SK-N-MC (cell line): ENCODE measurements at regions not wholly inside any gene's neighbourhood (a gene's known extent, or its start where the extent isn't known, plus 50 kb on each side); places are given as distances from the start of the nearest gene placed in this dataset.

ENCODE experiments used
- DNase-seq: peaks from one replicate; pipeline ENCODE4 v3.0.0-alpha.2; 2011; ENCODE audit warnings: low read depth, low spot score
- H3K27ac ChIP-seq: fragments of 200-600 bp; sonication (generic); 2 replicates; pipeline ENCODE4 v1.5.1; 2016; ENCODE audit warnings: mixed run types
- H3K36me3 ChIP-seq: fragments of 200-600 bp; sonication (generic); 2 replicates; pipeline ENCODE4 v1.6.1; 2017; ENCODE audit warnings: antibody characterized with exemption, low read length, mixed read lengths; ENCODE audit not compliant: insufficient read depth
- H3K4me3 ChIP-seq: fragments of 200-600 bp; sonication (generic); 2 replicates; pipeline ENCODE4 v1.5.1; 2016
- H3K9ac ChIP-seq: fragments of 200-600 bp; sonication (generic); 2 replicates; pipeline ENCODE4 v1.8.0; 2017; ENCODE audit warnings: mixed run types, mixed read lengths; ENCODE audit not compliant: insufficient read length
- H3K9me3 ChIP-seq: fragments of 200-600 bp; sonication (generic); 2 replicates; pipeline ENCODE4 v1.6.1; 2017; ENCODE audit warnings: low read depth, mild to moderate bottlenecking, antibody characterized with exemption, low read length, moderate library complexity, mixed read lengths
- EZH2 ChIP-seq: fragments of 200-600 bp; sonication (generic); IDR thresholded peaks from one replicate; pipeline ENCODE4 v1.6.1; 2017; ENCODE audit warnings: antibody characterized with exemption
- FOXP2 ChIP-seq: optimal IDR thresholded peaks from 2 replicates; pipeline ENCODE3; 2011; ENCODE audit warnings: mild to moderate bottlenecking, moderate library complexity; ENCODE audit not compliant: insufficient read depth; ENCODE audit errors: extremely low read length, control extremely low read depth
- POLR2AphosphoS5 ChIP-seq: IDR thresholded peaks from 2 replicates; pipeline ENCODE4 v1.6.1; 2012; ENCODE audit warnings: mild to moderate bottlenecking, low read depth, low read length, borderline replicate concordance

DNA sequence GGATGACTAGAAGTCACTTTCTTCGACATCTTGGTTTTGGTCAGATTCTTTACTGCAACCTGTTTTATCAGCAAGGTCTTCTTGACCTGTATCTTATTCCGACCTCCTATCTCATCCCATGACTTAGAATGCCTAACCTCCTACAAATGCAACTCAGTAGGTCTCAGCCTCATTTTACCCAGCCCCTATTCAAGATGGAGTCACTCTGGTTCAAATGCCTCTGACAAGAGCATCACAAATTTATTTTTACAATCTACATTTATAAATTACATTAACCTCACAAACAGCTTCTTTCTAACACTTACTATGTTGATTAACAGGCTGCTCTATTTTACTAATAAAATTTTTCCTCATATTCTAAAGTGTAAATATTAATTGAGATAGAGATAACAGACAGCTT lies 867.0 kb upstream of the CNTN5 start:
- TF ChIP-seq EZH2, result no peak
- Histone ChIP-seq H3K27ac (no peak overlapping the region), H3K9me3 (no peaks in the 10 kb centered on the region), H3K36me3 (no peaks in the 10 kb centered on the region), H3K9ac (no peak overlapping the region), H3K4me3 (no peak overlapping the region)
- no peak for DNase-seq

DNA sequence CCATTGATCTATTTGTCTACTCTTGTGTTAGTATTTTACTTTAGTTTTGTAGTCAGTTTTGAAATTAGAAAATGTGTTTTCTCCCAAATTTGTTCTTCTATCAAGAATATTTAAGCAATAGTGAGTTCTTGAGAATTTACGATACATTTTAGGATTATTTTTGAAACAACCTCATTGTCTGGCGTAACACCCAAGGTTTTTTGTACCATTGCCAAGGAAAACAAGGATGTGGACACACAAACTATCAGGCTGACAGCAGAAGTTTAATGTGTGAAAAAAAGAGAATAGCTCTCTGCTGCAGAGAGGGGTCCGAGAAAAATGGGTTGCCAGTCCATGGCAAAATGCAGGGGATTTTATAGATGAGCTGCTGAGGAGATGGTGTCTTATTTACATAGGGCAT lies 865.1 kb upstream of the CNTN5 start:
- Histone ChIP-seq H3K9ac (no peak overlapping the region), H3K36me3 (no peaks in the 10 kb centered on the region), H3K9me3 (no peaks in the 10 kb centered on the region), H3K4me3 (no peak overlapping the region), H3K27ac (no peak overlapping the region)
- no peak for DNase-seq
- TF ChIP-seq FOXP2 (no peak), EZH2 (no peak), POLR2AphosphoS5 (no peak)

DNA sequence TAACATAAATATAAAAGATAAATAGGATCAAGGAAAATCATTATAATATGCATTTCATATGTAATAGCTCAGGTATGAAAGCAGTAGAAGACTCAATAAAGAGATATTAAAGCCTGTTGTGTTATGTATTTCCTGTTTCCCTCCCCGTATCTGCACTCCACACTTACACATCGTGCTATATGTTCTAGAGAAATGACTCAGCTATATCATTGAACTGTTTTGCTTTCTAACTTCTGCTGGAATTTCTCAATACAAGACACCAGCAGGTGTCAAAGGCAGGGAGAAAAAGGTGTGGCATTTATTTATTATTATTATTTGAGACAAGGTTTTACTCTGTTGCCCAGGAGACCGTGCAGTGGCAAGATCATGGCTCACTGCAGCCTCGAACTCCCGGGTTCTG lies 842.8 kb upstream of the CNTN5 start:
- Histone ChIP-seq H3K9ac (no peak overlapping the region), H3K36me3 (no peaks in the 10 kb centered on the region), H3K9me3 (no peaks in the 10 kb centered on the region), H3K4me3 (no peak overlapping the region), H3K27ac (no peak overlapping the region)
- no peak for DNase-seq
- TF ChIP-seq EZH2 (no peak), POLR2AphosphoS5 (no peak), FOXP2 (no peak)

DNA sequence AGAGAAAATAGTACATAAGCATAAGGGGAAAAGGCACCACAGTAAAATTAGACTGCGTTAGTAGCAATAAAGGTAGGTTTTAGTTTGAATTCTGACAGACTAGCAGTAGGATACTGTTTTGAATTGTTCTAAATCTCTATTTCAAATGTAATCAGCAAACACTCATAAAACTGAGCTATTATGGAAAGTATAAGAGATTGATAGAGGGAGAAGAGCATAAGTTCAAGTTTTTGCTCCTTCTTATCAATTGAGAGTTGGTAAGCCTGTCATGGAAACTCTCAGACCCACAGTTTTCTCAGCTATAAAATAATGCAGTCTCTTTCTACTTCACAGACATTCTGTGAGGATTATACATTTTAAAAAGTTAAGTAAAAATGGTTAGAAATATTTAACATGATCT lies 840.2 kb upstream of the CNTN5 start:
- Histone ChIP-seq H3K9me3 (no peaks in the 10 kb centered on the region), H3K4me3 (no peak overlapping the region), H3K9ac (no peak overlapping the region), H3K27ac (no peak overlapping the region), H3K36me3 (no peaks in the 10 kb centered on the region)
- DNase-seq, result no peak
- TF ChIP-seq FOXP2, result no peak
- TF ChIP-seq POLR2AphosphoS5, result no peak
- TF ChIP-seq EZH2, result no peak

DNA sequence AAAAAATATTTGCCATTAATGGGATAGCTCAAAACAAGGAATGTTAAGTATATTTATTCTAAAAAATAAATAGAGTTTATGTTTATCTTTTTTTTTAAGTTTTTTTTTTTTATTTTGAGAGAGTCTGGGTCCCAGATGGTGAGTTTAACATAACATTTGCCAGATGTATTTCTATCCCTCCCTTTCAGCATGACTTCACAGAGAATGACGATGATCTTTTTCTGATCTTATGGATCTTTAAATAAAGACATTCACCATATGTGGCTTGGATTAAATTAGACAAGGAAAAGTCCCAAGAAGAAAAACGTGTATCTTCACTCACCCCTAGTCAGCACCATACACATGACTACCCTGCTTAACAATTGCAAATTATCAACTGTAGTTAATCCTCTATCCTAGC lies 839.8 kb upstream of the CNTN5 start:
- no peak overlapping the region for H3K9ac ChIP-seq
- no peak overlapping the region for H3K4me3 ChIP-seq
- TF ChIP-seq FOXP2 (no peak), POLR2AphosphoS5 (no peak), EZH2 (no peak)
- no peaks in the 10 kb centered on the region for H3K9me3 ChIP-seq
- H3K27ac ChIP-seq, result no peak overlapping the region
- DNase-seq, result no peak
- no peaks in the 10 kb centered on the region for H3K36me3 ChIP-seq

DNA sequence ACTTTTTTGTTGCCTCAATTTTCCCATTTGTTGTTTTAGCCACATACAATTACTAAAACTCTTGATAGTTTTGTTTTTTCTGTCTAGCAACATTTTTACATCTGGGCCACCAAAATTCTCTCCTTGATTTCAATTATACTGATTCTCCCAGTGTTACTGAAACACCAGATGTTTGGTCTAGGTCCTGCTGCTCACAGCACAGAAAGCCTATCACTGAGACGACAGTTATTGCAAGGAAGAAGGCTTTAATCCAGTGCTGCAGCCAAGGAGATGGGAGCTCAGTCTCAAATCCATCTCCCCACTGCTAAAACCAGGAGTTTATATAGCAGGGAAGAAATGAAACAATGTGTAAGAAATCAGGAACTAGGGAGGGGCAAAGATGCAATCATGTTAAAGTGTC lies 837.7 kb upstream of the CNTN5 start:
- H3K36me3 ChIP-seq, result no peaks in the 10 kb centered on the region
- no peaks in the 10 kb centered on the region for H3K9me3 ChIP-seq
- no peak overlapping the region for H3K4me3 ChIP-seq
- no peak for TF ChIP-seq POLR2AphosphoS5
- no peak for TF ChIP-seq FOXP2
- TF ChIP-seq EZH2, result no peak
- DNase-seq, result no peak
- H3K9ac ChIP-seq, result no peak overlapping the region
- no peak overlapping the region for H3K27ac ChIP-seq

DNA sequence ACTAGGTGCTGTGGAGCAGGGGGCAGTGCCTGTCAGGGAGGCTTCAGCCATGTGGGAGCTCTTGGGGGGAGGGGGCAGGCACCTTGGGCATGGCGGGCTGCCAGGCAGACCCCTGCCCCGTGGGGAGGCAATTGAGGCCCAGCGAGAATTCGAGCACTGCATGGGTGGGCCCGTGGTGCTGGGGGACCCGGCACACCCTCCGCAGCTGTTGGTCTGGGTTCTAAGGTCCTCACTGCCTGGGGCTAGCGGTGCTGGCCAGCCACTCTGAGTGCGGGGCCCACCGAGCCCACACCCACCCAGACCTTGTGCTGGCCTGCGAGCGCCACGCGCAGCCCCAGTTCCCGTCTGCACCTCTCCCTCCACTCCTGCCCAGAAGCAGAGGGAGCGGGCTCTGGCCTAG lies 835.5 kb upstream of the CNTN5 start:
- no peak for TF ChIP-seq EZH2
- no peak for TF ChIP-seq POLR2AphosphoS5
- TF ChIP-seq FOXP2, result no peak

DNA sequence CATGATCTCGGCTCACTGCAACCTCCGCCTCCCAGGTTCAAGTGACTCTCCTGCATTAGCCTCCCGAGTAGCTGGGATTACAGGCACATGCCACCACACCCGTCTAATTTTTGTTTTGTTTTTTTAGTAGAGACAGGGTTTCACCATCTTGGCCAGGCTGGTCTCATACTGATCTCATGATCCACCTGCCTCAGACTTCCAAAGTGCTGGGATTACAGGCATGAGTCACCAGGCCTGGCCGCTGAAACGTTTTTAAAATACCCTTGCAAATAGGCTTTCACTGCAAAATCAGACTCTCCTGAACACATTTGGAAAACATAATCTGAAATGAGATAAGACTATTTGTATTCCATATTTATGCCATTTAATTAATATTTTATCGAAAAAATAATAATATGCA lies 826.1 kb upstream of the CNTN5 start:
- Histone ChIP-seq H3K9ac (no peak overlapping the region), H3K27ac (no peak overlapping the region), H3K4me3 (no peak overlapping the region), H3K36me3 (no peaks in the 10 kb centered on the region), H3K9me3 (no peaks in the 10 kb centered on the region)
- TF ChIP-seq FOXP2 (no peak), EZH2 (no peak)
- no peak for DNase-seq

More for the DNA sequence above, 835.5 kb upstream of the CNTN5 start:
- Histone ChIP-seq H3K4me3 (no peak overlapping the region), H3K9ac (no peak overlapping the region), H3K36me3 (no peaks in the 10 kb centered on the region), H3K9me3 (no peaks in the 10 kb centered on the region), H3K27ac (no peak overlapping the region)
- no peak for DNase-seq

DNA sequence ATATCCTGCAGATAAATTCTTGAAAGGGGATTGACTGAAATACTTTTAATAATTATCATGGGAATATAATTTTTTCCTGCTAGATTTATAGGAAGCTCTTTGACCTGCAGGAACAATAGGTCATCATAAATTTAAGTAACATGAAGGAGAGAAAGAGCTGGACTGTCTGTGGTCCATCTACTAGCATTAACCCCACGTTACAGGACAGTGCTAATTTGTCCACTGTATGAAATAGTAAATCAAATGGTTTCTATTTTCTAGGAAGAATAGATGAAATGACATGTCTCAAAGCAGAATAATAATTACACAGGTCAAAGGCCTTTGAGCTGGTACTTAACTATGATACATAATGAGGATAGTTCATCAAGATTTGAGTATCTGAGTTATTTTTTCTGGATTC lies 825.4 kb upstream of the CNTN5 start:
- H3K36me3 ChIP-seq, result no peaks in the 10 kb centered on the region
- no peak overlapping the region for H3K4me3 ChIP-seq
- no peak overlapping the region for H3K9ac ChIP-seq
- no peak for TF ChIP-seq FOXP2
- no peak for TF ChIP-seq POLR2AphosphoS5
- no peak for TF ChIP-seq EZH2
- DNase-seq, result no peak
- no peak overlapping the region for H3K27ac ChIP-seq
- H3K9me3 ChIP-seq, result no peaks in the 10 kb centered on the region
